Breast epithelium (tissue), 4 donors: ENCODE measurements at regions not wholly inside any gene's neighbourhood (a gene's known extent, or its start where the extent isn't known, plus 50 kb on each side); places are given as distances from the start of the nearest gene placed in this dataset.

Experiments
- DNase-seq, 2 donors: peaks; one replicate each; pipeline ENCODE4 v3.0.0-alpha.2; 2019; ENCODE audit warnings: low spot score in 2 of 2
- H3K27ac ChIP-seq, 2 donors: fragments of 200-600 bp; sonication (generic) in 1 of 2; one replicate each; pipeline ENCODE4 v1.5.1; 2016 to 2019; ENCODE audit warnings: mild to moderate bottlenecking in 1 of 2
- H3K27me3 ChIP-seq, 2 donors: fragments of 200-600 bp; sonication (generic) in 1 of 2; one replicate each; pipeline versions ENCODE4 v1.5.1 to v1.6.0; 2017 to 2019; ENCODE audit warnings: control low read depth in 1 of 2, mild to moderate bottlenecking in 1 of 2
- H3K36me3 ChIP-seq: fragments of 200-600 bp; one replicate; pipeline ENCODE4 v1.5.1; 2019
- H3K4me1 ChIP-seq, 2 donors: fragments of 200-600 bp; sonication (generic); one replicate each; pipeline ENCODE4 v1.5.1; 2016 to 2019; ENCODE audit warnings: control low read depth in 1 of 2
- H3K4me3 ChIP-seq, 3 donors: fragments of 200-600 bp; sonication (generic); 1 replicate in 2 of 3; 2 replicates in 1 of 3; pipeline ENCODE4 v1.5.1; 2016 to 2019; ENCODE audit warnings: mild to moderate bottlenecking in 3 of 3, moderate library complexity in 2 of 3
- H3K9me3 ChIP-seq, 2 donors: fragments of 200-600 bp; sonication (generic) in 1 of 2; one replicate each; pipeline ENCODE4 v1.5.1; 2016 to 2019; ENCODE audit warnings: control low read depth in 1 of 2
- CTCF ChIP-seq, 3 donors: fragments of 450-650 bp; IDR thresholded peaks; one replicate each; pipeline ENCODE4 v1.5.1; 2016 to 2017; ENCODE audit warnings: antibody characterized with exemption in 3 of 3, mild to moderate bottlenecking in 3 of 3, moderate library complexity in 3 of 3
- POLR2A ChIP-seq: fragments of 450-650 bp; IDR thresholded peaks from one replicate; pipeline ENCODE4 v1.6.1; 2016; ENCODE audit warnings: antibody characterized with exemption, mild to moderate bottlenecking, moderate library complexity
- POLR2AphosphoS5 ChIP-seq, 3 donors: sonication (generic); formaldehyde crosslinking; IDR thresholded peaks; one replicate each; pipeline ENCODE4 v1.6.1; 2017; ENCODE audit warnings: antibody characterized with exemption in 3 of 3
- intact Hi-C: fragments of 100-400 bp; cut with DNase I; formaldehyde crosslinking; loops from one replicate; pipeline ENCODE4 v1.15.1; 2023; ENCODE audit warnings: low total_unique reads

- TF ChIP-seq POLR2AphosphoS5 (IDR thresholded peaks at IDR 0.05) (no peak), POLR2A (no peak), CTCF (IDR thresholded peaks at IDR 0.05) (no peak)
- Histone ChIP-seq H3K4me1 (no peaks in the 10 kb centered on the region), H3K4me3 (no peak overlapping the region), H3K36me3 (no peaks in the 10 kb centered on the region), H3K27ac (no peak overlapping the region), H3K9me3 (peaks cover 0 to 5% of the 10 kb centered on the region in 2 donors), H3K27me3 (no peaks in the 10 kb centered on the region)
- DNase-seq, result no peak
- intact Hi-C loops, result no loop called here
Observed at GRCh38 chr14:62030387-62030786, 268.2 kb downstream of the SNAPC1 start.

DNA sequence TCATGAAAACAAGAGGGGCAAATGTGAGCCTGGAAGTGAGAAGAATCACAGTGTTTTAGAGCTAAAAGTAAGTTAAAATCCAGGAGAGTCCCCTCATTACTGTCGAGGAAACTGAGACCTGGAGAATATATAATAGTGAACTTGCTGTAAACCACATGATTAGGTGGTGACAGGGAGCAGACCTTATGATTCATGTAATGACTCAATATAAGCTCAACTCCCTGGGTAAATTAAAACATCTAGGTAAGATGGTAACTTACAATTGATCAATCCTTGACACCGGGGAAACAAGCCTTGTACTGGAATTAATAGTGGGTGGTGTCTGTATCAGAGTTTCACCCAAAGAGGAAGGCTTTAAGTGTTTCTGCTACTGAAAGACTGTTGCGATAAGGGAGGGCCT is 269.3 kb downstream of the SNAPC1 start:
- Histone ChIP-seq H3K36me3 (no peaks in the 10 kb centered on the region), H3K4me1 (no peaks in the 10 kb centered on the region), H3K27me3 (no peaks in the 10 kb centered on the region), H3K27ac (no peak overlapping the region), H3K4me3 (no peak overlapping the region), H3K9me3 (peaks cover 0 to 5% of the 10 kb centered on the region in 2 donors)
- TF ChIP-seq POLR2A (no peak), CTCF (IDR thresholded peaks at IDR 0.05) (no peak), POLR2AphosphoS5 (IDR thresholded peaks at IDR 0.05) (no peak)
- DNase-seq, result no peak
- intact Hi-C loops, result no loop called here

GRCh38 chr14:62053188-62053587 is 291.0 kb downstream of the SNAPC1 start:
- Histone ChIP-seq H3K4me1 (no peaks in the 10 kb centered on the region), H3K9me3 (peaks cover 6 to 14% of the 10 kb centered on the region in 2 donors), H3K36me3 (no peaks in the 10 kb centered on the region), H3K27me3 (no peaks in the 10 kb centered on the region), H3K4me3 (no peak overlapping the region), H3K27ac (no peak overlapping the region)
- no peak for DNase-seq
- TF ChIP-seq POLR2AphosphoS5 (IDR thresholded peaks at IDR 0.05) (no peak), CTCF (IDR thresholded peaks at IDR 0.05) (no peak), POLR2A (no peak)
- intact Hi-C loops, result no loop called here

GRCh38 chr14:62056789-62057188 is 294.6 kb downstream of the SNAPC1 start:
- no peak for DNase-seq
- H3K9me3 ChIP-seq, result peaks cover 0 to 4% of the 10 kb centered on the region in 2 donors
- no peaks in the 10 kb centered on the region for H3K36me3 ChIP-seq
- TF ChIP-seq POLR2A, result no peak
- no peak for TF ChIP-seq CTCF (IDR thresholded peaks at IDR 0.05)
- no peak for TF ChIP-seq POLR2AphosphoS5 (IDR thresholded peaks at IDR 0.05)
- no peaks in the 10 kb centered on the region for H3K27me3 ChIP-seq
- H3K4me1 ChIP-seq, result no peaks in the 10 kb centered on the region
- intact Hi-C loops, result no loop called here
- no peak overlapping the region for H3K4me3 ChIP-seq
- no peak overlapping the region for H3K27ac ChIP-seq

DNA sequence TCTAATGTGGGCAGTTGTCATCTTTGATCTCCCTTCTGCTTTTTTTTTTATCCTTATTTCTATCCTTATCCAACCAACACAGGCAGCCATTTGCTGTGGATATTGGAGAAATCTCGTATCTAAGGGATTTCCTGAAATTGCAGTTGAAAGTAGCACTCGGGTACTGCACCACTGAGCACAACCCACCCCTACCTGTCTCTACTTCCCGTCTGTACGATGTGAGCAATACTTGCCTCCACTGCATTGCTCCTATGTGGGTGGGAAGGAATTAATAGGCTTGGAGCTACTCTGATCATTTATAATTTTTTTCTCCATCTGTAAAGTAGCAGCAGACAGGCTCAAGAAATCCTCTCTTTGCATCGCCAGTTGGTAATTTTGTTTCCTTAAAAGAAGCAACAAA is 300.4 kb downstream of the SNAPC1 start:
- H3K27me3 ChIP-seq, result peaks cover 0 to 12% of the 10 kb centered on the region in 2 donors
- no peak overlapping the region for H3K27ac ChIP-seq
- H3K4me3 ChIP-seq, result no peak overlapping the region
- H3K9me3 ChIP-seq, result no peaks in the 10 kb centered on the region
- TF ChIP-seq POLR2AphosphoS5 (IDR thresholded peaks at IDR 0.05) (no peak), CTCF (IDR thresholded peaks at IDR 0.05) (no peak), POLR2A (no peak)
- no peaks in the 10 kb centered on the region for H3K4me1 ChIP-seq
- H3K36me3 ChIP-seq, result no peaks in the 10 kb centered on the region
- no peak for DNase-seq
- intact Hi-C loops, result no loop called here
